NCI-H1694 (cell line): ENCODE measurements at regions not wholly inside any gene's neighbourhood (a gene's known extent, or its start where the extent isn't known, plus 50 kb on each side); places are given as distances from the start of the nearest gene placed in this dataset.
A peak's percentile ranks its signal among the peaks of the same experiment; 100 is the strongest.

Source experiments
- DNase-seq: peaks from one replicate; lab custom pipeline; 2025; lab: John Stamatoyannopoulos, UW

DNA sequence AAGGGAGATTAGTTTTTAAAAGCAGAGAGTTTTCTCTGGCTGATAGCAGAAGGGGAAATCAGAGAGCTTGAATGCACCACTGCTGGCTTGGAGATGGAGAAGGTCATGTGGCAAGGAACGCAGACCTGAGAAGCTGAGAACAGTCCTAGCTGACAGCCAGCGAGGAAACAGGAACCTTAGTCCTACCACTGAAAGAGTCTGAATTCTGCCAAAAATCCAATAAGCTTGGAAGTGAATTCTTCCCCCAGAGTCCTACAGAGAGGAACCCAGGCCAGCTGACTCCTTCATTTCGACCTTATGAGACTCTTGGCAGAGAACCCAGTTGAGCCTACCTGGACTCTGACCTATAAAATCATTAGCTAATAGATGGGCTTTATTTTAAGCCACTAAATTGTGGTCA, 371.9 kb upstream of the TNP1 start:
- no peak for DNase-seq

DNA sequence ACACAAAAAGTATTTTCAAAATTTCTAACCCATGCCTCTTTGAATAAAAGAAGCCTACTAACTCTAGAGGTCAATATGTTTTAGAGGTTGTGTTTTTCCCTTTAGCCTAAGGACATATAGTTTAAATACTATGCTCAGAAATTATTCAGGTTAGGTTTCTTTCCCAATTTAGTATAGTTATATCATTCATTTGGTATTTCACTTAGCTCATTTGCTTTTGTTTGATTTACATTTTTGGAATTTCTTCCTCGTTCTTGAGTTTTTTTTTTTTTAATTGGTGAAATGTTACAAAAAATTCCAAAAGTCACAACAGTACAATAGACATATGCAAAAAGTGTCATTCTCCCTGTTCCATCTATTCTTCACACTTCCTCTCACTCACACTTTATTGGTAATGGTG, 371.3 kb upstream of the TNP1 start:
- no peak for DNase-seq

DNA sequence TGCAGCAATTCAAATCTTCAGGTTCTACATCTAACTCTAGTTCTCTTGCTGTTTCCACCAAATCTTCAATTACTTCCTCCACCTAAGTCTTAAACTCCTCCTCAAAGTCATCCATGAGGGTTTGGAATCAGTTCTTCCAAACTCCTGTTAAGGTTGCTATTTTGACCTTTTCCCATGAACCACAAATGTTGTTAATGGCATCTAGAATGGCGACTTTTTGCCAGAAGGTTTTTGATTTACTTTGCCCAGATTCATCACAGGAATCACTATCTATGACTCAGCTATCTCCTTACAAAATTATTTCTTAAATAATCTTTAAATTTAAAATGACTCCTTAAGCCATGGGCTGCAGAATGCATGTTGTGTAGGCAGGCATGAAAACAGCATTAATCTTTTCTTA, 368.9 kb upstream of the TNP1 start:
- DNase-seq: no peak

DNA sequence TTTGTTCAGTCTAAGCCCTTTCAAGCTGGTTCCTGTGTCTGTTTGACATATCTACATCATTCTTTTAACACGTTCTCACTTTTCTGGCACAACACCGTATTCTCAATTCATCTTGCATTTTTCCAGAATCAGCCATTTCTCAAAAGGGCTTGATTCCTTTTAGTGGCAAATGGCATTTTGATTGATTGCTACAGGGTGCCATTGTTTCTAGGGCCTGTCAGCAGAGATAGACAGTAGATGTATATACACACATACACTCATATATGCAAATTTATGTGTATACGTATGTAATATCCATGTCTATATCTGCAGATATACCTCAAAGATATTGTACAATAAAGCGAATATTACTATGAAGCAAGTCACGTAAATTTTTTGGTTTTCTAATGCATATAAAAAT, 367.9 kb upstream of the TNP1 start:
- no peak for DNase-seq

DNA sequence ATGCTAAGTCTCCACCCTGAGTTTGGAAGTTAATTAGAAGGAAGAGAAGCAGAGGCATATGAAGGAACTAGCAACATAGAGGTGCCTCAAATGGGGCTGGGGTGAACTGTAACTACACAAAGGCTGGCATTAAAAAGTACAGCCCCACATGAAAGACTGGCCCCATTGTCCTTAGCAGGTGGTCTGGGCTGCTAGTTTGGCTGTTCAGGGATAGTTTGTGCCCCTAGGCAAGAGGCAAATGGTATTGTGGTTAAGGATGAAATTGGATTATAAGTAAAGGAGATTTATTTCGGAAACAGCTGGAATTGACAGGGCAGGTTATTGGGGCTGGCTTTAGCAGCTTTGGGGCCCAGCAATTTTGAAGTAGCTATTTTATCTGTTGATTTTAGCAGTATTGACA, 365.7 kb upstream of the TNP1 start:
- no peak for DNase-seq

DNA sequence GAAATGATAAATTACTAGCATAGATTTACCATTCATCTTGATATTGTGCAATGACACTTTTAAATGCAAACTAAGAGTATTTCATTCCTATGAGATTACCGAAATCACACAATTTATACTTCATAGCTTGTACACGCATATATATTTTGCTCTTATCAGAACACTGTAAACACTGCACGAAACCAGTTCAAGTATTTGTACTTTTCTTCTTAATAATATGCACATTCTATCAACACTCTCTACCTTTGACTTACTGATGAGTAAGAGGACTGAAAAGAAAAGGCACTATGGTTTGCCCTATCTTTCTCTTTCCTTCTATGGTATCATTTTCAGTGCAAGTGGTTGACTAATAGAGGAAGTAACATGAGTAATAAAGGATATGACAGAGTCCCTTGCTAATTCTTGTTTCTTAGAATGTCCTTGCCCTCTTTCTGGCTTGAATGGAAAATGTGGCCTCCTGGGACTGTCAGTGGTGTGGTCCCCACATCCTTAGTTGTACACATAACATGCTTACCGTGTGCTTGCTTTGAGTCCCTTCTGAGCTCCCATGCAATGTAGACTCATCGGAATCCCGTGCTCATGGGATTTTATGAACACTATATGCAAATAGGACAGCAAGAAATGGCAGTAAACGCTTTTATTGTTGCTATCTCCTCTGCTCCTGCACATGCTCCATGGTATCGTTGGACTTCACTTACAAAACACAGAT, 363.5 kb upstream of the TNP1 start:
- DNase-seq: no peak

DNA sequence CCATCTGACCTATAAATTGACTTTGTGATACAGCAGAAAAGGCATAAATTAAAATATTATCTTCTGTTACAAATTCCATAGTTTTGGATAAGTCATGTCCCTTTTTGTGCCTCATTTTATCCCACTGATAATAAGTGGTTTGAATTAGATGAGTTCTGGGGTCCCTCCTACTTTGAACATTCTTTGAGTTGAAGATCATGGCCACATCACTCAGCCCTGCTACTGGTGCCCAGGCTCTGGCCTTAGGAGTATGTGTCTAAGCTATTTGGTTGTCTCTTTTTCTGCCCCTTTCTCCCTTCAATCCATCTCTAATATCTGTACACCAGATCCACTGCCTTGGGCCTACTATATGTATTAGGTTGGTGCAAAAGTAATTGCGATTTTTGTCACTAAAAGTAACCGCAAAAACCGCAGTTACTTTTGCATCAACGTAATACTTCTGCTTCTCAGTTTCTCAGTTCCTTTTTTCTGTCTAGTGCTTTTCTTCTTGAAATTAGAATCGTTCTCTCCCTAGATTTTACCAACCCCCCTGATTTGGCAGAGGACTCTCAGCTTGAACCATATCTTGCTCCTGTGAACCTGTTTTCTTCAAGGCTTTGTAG, 362.5 kb upstream of the TNP1 start:
- no peak for DNase-seq

DNA sequence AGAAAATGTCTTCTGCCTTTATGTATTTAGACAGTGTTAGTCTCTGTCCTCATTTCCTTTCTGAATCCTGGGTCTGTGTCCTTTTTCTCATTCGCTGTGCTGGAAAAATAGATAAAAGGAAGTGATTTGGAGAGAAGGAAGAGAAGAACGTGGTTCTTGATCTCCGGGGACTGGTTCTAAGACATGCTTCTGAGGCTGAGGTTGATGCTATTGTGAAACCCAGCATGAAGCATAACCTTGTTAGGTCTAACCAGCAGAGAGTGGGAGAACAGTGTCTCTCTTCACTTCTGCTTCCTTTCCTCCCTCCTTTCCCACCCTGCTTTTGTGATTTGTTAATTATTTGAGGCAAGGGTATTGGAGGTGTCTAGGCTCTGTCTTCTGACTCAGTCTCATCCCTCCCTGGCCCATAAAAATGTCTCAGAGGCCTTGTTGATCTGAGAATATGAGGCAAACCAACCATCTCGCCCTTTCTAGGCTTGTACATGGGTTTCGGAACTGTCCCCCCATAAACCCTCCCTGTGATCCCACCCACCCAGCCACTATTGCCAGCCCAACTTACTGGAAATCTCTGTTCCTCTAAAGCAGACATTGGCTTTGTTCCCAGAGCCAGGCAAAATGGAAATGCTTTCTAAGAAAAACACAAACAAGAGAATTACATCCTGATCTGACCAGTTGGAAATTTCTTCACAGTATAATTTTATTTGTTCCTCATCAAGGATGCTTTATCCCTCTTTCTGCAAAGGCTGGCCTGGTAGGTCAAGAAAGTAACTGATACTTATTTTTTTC, 360.6 kb upstream of the TNP1 start:
- no peak for DNase-seq

DNA sequence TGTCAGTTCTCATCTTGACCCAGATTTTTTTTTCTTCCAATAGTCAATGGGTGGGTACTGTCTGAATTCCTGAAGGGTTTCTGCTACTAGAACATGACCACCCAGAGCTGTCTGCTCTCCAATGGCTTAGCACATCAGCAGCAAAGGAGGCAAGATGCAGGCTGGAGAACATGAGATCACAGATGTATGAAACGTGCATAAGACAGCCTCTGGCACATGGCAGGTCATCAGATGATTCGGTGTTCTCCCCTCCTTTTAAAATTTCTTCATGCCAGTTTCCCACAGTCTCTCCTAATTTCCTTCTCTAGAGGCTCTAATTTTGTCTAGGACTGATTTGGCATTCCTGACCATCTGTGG, 359.3 kb upstream of the TNP1 start:
- DNase-seq: no peak

DNA sequence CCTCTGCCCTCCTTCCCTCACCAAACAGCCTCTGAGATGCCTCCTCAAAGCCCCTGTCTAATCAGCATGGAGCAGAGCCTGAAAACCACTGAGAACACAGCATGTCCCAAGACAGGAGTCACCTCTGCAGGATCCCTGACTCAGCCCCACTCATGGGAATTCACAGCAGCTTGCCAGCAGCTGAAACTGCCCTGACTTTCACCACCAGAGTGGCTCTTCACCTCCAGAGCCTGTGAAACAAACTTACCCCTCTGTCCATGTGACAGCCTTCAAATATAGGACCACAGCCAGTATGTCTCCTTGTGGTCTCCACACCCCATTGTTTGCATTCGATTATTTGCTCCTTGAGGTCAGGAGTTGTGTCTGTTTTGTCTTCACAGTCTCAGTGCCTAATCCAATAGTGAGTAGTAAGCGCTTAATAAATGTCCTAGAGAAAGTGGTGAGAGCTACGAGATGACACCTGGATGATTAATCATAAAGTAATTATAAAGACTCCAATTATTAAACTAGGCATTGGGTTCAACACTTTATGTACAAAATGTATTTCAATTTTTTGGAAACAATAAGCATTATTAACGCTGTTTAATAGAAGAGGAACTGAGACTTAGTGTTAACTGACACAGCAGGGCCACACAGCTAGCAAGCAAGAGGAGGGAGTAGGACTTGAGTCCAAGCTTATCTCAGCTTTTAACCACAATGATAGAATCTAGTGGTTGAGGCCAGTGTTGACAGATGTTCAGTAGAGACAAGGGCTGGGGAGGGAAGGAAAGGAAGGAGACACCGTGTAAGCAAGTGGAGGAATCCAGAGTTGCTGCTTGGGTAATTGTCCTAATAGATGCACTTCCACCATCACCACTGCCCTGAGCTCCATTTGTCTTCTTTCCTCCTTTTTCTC, 358.7 kb upstream of the TNP1 start:
- no peak for DNase-seq

DNA sequence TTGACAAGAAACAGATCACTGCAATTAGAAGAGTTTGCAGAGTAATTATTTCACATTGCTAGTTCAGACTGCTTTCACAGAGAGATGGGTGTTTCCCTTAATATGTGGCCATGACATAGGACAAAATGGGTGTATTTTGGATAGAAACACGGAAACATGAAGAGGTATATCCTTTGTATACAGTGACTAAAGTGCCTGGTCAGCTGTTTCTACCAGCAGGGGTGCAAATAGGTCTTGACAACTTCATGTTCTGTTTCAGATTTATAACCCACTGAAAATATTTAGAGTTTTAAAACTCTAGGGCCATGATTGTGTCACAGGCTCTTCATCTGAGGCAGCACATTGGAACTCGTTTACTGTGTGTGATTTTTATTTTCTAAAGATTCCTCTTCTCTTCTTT, 357.1 kb upstream of the TNP1 start:
- DNase-seq: no peak

DNA sequence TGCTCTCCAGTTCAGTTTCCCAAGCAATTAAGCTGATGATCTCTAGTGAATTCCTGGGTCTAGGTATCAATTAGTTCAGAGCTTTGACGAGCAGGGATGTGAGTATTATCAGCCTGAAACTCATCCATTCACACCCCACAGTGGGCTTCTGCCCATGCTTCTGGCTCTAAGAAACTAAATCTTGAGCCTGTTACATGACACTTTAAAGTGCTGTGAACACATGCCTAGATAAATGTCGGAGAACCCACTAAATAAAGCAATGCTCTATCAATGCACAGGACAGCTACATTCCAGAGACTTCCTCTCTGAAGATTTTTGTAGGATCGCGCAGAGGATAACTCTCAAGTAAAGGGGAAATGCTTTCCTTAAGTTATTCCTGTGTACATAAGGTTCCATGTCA, 356.5 kb upstream of the TNP1 start:
- DNase-seq: no peak

DNA sequence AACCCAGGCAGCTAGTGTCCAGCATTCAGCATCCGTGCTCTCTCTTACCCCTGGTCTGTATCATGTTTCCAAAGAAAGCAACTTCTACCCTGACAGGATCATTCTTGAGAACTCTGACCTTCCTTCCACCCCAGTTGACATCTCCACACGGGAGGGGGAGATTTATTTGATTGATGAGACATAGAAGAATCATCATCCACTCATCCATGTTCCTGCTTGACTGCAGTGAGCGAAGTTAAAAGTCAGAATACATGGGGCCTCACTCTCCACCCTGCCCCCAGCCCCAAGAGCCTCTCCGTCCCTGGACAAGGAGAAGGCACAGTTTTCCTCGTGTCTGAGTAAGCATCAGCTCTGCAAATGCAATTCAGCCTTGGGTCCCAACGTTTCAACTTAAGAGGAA, 356.0 kb upstream of the TNP1 start:
- no peak for DNase-seq

DNA sequence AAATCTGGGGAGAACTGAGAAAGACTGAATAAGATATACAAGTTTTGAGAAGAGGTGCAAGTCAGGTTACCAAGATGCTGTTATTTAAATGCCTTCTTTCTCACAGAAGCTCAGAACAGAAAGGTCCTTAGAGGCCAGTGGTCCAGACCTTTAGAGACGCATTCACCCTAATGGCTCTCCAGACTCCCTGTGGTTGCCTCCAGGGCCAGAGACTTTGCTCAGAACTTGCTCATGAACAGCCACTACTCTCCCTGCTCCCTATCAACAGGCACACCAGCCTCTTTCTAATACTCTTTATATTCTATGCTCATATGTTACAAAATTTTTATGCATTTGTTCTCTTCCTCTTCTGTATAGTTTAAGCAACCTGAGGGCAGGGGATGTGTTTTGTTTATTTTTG, 349.0 kb upstream of the TNP1 start:
- no peak for DNase-seq

DNA sequence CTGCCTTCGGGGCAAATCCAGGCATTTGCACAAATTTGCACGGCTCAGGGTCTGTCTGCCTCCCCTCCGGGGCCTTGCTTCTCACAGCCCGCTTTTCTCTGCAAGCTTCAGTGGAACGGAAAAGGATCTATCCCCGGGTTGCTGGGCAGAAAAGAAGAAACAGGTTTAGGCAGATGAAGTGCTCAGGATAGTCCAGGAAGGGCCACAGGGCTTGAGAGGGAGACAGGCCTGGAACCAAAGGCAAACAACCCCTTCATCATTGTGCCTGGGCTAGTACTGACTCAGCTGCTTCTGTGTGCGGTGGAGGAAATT, 347.8 kb upstream of the TNP1 start:
- DNase-seq: no peak

DNA sequence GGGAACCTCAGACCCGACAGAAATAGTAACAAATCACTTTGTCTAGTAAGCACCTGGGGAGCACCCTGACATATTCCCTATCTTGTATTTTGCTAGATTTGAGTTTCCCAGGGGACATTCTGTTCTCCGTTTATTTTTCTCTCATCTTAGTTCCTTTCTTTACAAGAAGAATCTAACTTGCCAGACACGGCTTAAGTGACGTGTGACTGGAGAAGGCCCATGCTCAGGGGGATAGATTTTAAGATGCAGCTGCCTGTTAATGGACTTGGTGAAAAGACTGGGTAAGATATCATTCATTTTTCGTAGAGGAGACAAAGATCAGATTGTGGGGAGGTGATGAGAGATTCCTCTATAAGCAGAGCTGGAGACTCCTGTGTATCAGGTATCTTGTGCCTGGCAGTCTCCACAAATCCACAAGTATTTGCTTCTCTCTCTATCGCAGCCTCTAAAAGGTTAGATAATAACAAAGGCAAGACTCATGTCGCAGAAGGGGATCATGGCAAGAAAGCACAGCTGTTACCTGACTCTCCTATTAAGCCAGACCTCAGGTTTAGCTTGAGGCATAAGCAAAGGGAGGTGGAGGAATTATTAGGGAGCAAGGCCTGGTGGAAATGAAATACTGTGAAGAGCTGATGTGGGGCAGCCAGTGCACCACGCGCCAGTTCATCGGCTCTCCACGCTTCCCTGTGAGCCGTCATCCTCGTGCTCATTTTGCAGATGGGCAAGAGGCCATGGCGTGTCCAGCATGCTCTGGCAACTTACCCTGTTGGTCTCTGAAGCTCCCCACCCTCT, 347.2 kb upstream of the TNP1 start:
- no peak for DNase-seq

DNA sequence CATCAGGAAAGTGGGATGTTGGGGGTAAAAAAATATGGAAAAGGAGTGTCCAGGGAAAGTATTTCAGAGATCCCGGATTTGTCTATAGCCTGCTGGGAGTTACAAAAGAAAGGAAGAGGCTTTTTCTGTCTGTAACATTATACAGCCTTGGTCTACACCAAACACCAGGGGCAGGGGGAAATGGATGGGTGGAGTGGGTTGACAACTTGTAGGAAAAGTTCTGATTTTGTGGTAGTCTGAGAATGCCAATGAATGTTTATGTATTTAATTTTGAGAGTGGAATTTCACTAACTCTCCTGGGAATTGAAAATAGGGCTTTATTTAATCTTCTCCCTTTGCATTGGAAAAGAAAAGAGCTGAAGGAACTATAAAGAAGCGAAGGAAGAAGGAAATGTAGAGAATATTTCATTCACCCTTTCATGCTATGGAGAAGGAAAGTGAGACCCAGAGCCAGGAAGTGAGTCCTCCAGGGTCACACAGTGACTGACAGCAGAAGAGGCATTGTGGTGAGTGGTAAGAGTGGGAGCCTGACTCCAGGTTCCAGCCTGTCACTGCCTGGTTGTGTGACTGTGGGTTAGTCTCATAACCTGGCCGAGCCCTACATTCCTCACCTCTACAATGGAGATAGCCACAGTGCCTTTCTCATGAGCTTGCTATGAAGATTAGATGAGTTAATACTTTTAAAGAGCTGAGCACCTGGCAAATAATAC, 346.3 kb upstream of the TNP1 start:
- no peak for DNase-seq

DNA sequence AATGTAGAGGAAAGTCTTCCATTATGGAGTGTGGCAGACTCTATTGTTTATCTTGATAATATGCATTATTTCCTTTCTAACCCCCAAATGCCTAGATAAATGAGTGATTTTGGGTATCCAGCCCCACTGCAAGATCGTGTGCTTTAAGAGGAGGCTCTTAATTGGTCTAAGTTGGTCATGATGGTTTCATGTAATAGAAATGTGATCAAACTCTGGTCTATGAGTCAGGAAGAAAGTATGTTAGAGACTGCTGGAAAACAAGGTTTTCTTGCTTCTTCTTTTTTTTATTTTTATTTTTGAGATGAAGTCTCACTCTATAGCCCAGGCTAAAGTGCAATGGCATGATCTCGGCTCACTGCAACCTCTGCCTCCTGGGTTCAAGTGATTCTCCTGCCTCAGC, 344.5 kb upstream of the TNP1 start:
- DNase-seq: no peak

DNA sequence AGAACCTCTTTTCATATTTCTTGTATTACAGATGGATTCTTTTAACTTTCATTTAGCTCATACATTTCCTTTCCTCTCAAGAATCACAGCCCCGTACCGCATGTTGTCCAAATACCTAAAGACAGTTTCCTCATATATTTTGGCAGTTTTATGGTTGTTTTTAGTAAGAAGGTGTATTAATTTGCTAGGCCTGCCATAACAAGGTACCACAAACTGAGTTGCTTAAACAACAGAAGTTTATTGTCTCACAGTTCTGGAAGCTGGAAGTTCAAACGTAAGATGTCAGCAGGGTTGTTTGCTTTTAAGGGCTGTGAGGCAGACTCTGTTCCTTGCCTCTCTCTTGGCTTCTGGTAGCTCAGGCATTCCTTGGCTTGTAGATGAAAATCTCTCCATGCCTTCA, 343.2 kb upstream of the TNP1 start:
- DNase-seq: no peak

DNA sequence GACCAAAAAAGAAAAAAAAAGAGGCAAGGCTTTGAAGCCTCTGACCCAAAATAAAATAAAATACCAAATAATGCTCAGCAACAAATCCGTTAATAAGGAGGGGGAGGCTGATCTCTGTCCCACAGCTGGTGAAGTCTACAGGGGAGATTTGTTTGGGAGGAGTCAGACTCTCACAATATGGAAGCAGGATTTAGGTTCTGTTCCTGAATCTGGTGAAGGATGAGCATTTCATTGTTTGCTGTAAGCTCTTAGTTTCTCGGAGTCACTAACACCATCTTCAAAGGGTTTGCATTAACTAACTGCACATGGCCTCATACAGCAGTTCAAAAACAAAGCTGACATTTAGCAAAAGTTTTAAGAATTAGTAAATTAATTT, 339.4 kb upstream of the TNP1 start:
- DNase-seq: peak; percentile 31
